B cell (primary cell): ENCODE measurements at regions not wholly inside any gene's neighbourhood (a gene's known extent, or its start where the extent isn't known, plus 50 kb on each side); places are given as distances from the start of the nearest gene placed in this dataset.

Experiments used
- ATAC-seq: fragments of 200-7000 bp; cut with Tn5 transposase; one replicate; pipeline ENCODE4 v1.10.0; 2021; ENCODE audit warnings: low read depth, mild to moderate bottlenecking, moderate number of reproducible peaks, moderate library complexity
- CTCF ChIA-PET: fragments of 350-600 bp; sonication (Branson Sonifier 250); formaldehyde crosslinking; loops from one replicate; lab custom pipeline; 2021; ENCODE audit warnings: antibody characterized with exemption, inconsistent platforms; lab: Charles Lee
- POLR2A ChIA-PET: fragments of 350-600 bp; sonication (Branson Sonifier 250); formaldehyde crosslinking; loops from one replicate; lab custom pipeline; 2021; ENCODE audit warnings: antibody characterized with exemption; lab: Charles Lee
- DNase-seq: peaks from one replicate; pipeline ENCODE4 v3.0.0; 2013
- H2AFZ ChIP-seq: 2 replicates; pipeline ENCODE4 v1.6.1; 2012; ENCODE audit warnings: mild to moderate bottlenecking, low read depth, low read length; ENCODE audit not compliant: insufficient read depth, poor library complexity, severe bottlenecking
- H3K27ac ChIP-seq, 2 donors: 1 replicate in 1 of 2; 2 replicates in 1 of 2; pipeline ENCODE4 v1.5.1; 2012 to 2013; ENCODE audit warnings: low read length in 2 of 2, mild to moderate bottlenecking in 2 of 2, moderate library complexity in 1 of 2
- H3K27me3 ChIP-seq, 4 experiments: fragments of 200-600 bp in 1 of 4; sonication (generic) in 1 of 4; replicated peaks in 1 of 4; 1 replicate in 2 of 4; 2 replicates in 2 of 4; pipeline versions ENCODE4 v1.6.1 to v1.7.0; 2013 to 2016; ENCODE audit warnings: low read length in 3 of 4, mild to moderate bottlenecking in 2 of 4, mixed read lengths in 1 of 4, moderate library complexity in 1 of 4; ENCODE audit not compliant: insufficient read depth in 4 of 4, control insufficient read depth in 3 of 4; ENCODE audit errors: control extremely low read depth in 1 of 4
- H3K36me3 ChIP-seq, 2 experiments: replicated peaks in 1 of 2; 1 replicate in 1 of 2; 2 replicates in 1 of 2; pipeline versions ENCODE4 v1.6.1 to v1.7.1; 2013; ENCODE audit warnings: low read length in 1 of 2; ENCODE audit not compliant: insufficient read depth in 2 of 2, control insufficient read depth in 1 of 2; ENCODE audit errors: control extremely low read depth in 1 of 2, extremely low read depth in 1 of 2
- H3K4me1 ChIP-seq, 2 donors: fragments of 200-600 bp in 1 of 2; sonication (generic) in 1 of 2; 1 replicate in 1 of 2; 2 replicates in 1 of 2; pipeline versions ENCODE4 v1.5.1 to v1.6.1; 2013 to 2017; ENCODE audit warnings: low read length in 2 of 2; ENCODE audit not compliant: control insufficient read depth in 2 of 2, insufficient read depth in 2 of 2
- H3K4me2 ChIP-seq: replicated peaks from 2 replicates; pipeline ENCODE3; 2012; ENCODE audit warnings: mild to moderate bottlenecking, low read depth, low read length; ENCODE audit not compliant: poor library complexity, severe bottlenecking
- H3K4me3 ChIP-seq, 5 experiments: fragments of 200-600 bp in 1 of 5; sonication (generic) in 1 of 5; 1 replicate in 3 of 5; 2 replicates in 2 of 5; pipeline versions ENCODE4 v1.5.1 to v1.7.0; 2011 to 2016; ENCODE audit warnings: low read length in 4 of 5, mild to moderate bottlenecking in 4 of 5, low read depth in 2 of 5, control low read depth in 1 of 5, moderate library complexity in 1 of 5; ENCODE audit not compliant: insufficient read depth in 1 of 5; ENCODE audit errors: control extremely low read depth in 1 of 5, extremely low read depth in 1 of 5
- H3K79me2 ChIP-seq: fragments of 200-600 bp; sonication (generic); one replicate; pipeline ENCODE4 v1.6.0; 2016; ENCODE audit warnings: low read length; ENCODE audit not compliant: control insufficient read depth, insufficient read depth
- H3K9ac ChIP-seq: fragments of 200-600 bp; sonication (generic); 2 replicates; pipeline ENCODE4 v1.6.1; 2017; ENCODE audit warnings: mild to moderate bottlenecking, low read length, moderate library complexity
- H3K9me3 ChIP-seq, 3 donors: one replicate each; pipeline versions ENCODE4 v1.6.1 to v1.7.1; 2013; ENCODE audit warnings: low read length in 2 of 3; ENCODE audit not compliant: control insufficient read depth in 2 of 3, insufficient read depth in 1 of 3; ENCODE audit errors: control extremely low read depth in 1 of 3
- H4K20me1 ChIP-seq: 2 replicates; pipeline ENCODE4 v1.6.0; 2012; ENCODE audit warnings: mild to moderate bottlenecking, low read length; ENCODE audit not compliant: insufficient read depth, control insufficient read depth, poor library complexity, severe bottlenecking
- H3K27ac Mint-ChIP-seq: one replicate; pipeline ENCODE4 v1.8.0; 2021; ENCODE audit warnings: mixed read lengths
- H3K27me3 Mint-ChIP-seq: one replicate; pipeline ENCODE4 v1.8.0; 2021; ENCODE audit warnings: mixed read lengths
- H3K4me1 Mint-ChIP-seq: one replicate; pipeline ENCODE4 v1.8.0; 2021; ENCODE audit warnings: mixed read lengths
- H3K4me3 Mint-ChIP-seq: one replicate; pipeline ENCODE4 v1.8.0; 2021; ENCODE audit warnings: mixed read lengths
- H3K9me3 Mint-ChIP-seq: one replicate; pipeline ENCODE4 v1.8.0; 2022; ENCODE audit warnings: mixed read lengths; ENCODE audit not compliant: insufficient read depth
- CTCF ChIP-seq: fragments of 200-600 bp; IDR thresholded peaks from one replicate; pipeline ENCODE4 v1.8.0; 2022; ENCODE audit warnings: antibody characterized with exemption, mild to moderate bottlenecking
- EZH2 ChIP-seq: IDR thresholded peaks from 2 replicates; pipeline ENCODE4 v1.6.1; 2012; ENCODE audit warnings: borderline replicate concordance, low read depth, mild to moderate bottlenecking, moderate library complexity, low read length; ENCODE audit not compliant: insufficient read depth, poor library complexity, severe bottlenecking
- WGBS: methylation state at CpG from one replicate; pipeline ENCODE4 v1.1.5; 2013; ENCODE audit warnings: missing lambda C conversion rate; ENCODE audit not compliant: insufficient coverage; 5-methylcytosine and 5-hydroxymethylcytosine counted together
- intact Hi-C: fragments of 100-400 bp; cut with micrococcal nuclease; formaldehyde crosslinking; loops from one replicate; pipeline ENCODE4 v1.10.0; 2022

GRCh38 chr11:92857407-92857806 lies 112.0 kb upstream of the MTNR1B start:
- H3K9me3 ChIP-seq, result peaks cover 0 to 10% (median 0%) of the 10 kb centered on the region in 3 donors
- no peak overlapping the region for H3K4me3 Mint-ChIP-seq
- H3K9ac ChIP-seq, result no peak overlapping the region
- no peak overlapping the region for H3K4me3 ChIP-seq
- H3K4me2 ChIP-seq, result no peak overlapping the region
- H3K4me1 ChIP-seq, result no peaks in the 10 kb centered on the region
- POLR2A ChIA-PET, result no interaction called here
- H3K36me3 ChIP-seq, result no peaks in the 10 kb centered on the region
- no peaks in the 10 kb centered on the region for H3K27me3 ChIP-seq
- WGBS, result no CpG with 5 or more reads among the region's 2 CpGs
- DNase-seq, result no peak
- no peak overlapping the region for H3K27ac ChIP-seq
- no peak for ATAC-seq
- CTCF ChIA-PET, result no interaction called here
- no peaks in the 10 kb centered on the region for H3K9me3 Mint-ChIP-seq
- H4K20me1 ChIP-seq, result no peaks in the 10 kb centered on the region
- no peak overlapping the region for H2AFZ ChIP-seq
- no peaks in the 10 kb centered on the region for H3K79me2 ChIP-seq
- no peaks in the 10 kb centered on the region for H3K4me1 Mint-ChIP-seq
- no peak for TF ChIP-seq CTCF
- TF ChIP-seq EZH2, result no peak
- H3K27me3 Mint-ChIP-seq, result no peaks in the 10 kb centered on the region
- H3K27ac Mint-ChIP-seq, result no peak overlapping the region
- intact Hi-C loops, result no loop called here

GRCh38 chr11:92859156-92859690 lies 110.2 kb upstream of the MTNR1B start:
- no peaks in the 10 kb centered on the region for H4K20me1 ChIP-seq
- no peaks in the 10 kb centered on the region for H3K9me3 Mint-ChIP-seq
- no peak for DNase-seq
- no peak for TF ChIP-seq EZH2
- TF ChIP-seq CTCF, result no peak
- no peaks in the 10 kb centered on the region for H3K27me3 Mint-ChIP-seq
- no peak overlapping the region for H3K27ac ChIP-seq
- no peak for ATAC-seq
- 86% methylated on average over 5 of the region's 8 CpGs for WGBS
- no peak overlapping the region for H3K27ac Mint-ChIP-seq
- H3K9me3 ChIP-seq, result no peaks in the 10 kb centered on the region
- ChIA-PET CTCF (no interaction called here), POLR2A (no interaction called here)
- intact Hi-C loops, result no loop called here
- no peaks in the 10 kb centered on the region for H3K4me1 ChIP-seq
- H3K27me3 ChIP-seq, result no peaks in the 10 kb centered on the region
- no peak overlapping the region for H2AFZ ChIP-seq
- H3K4me3 ChIP-seq, result no peak overlapping the region
- H3K4me2 ChIP-seq, result no peak overlapping the region
- no peaks in the 10 kb centered on the region for H3K36me3 ChIP-seq
- no peaks in the 10 kb centered on the region for H3K4me1 Mint-ChIP-seq
- H3K9ac ChIP-seq, result no peak overlapping the region
- no peak overlapping the region for H3K4me3 Mint-ChIP-seq
- no peaks in the 10 kb centered on the region for H3K79me2 ChIP-seq
